C4-2B (cell line): ENCODE measurements at regions not wholly inside any gene's neighbourhood (a gene's known extent, or its start where the extent isn't known, plus 50 kb on each side); places are given as distances from the start of the nearest gene placed in this dataset.

Experiments used
- H3K27ac ChIP-seq: fragments of 450-650 bp; 2 replicates; pipeline ENCODE4 v1.5.1; 2017
- CTCF ChIP-seq: fragments of 450-650 bp; conservative IDR thresholded peaks from 2 replicates; pipeline ENCODE4 v1.5.1; 2017; ENCODE audit warnings: mild to moderate bottlenecking
- ZFX ChIP-seq: fragments of 450-650 bp; IDR thresholded peaks from 2 replicates; pipeline ENCODE4 v1.6.1; 2017

- TF ChIP-seq ZFX (no peak), CTCF (no peak)
- H3K27ac ChIP-seq = no peak overlapping the region
Observed at GRCh38 chr4:149983931-149984330, 94.3 kb upstream of the DCLK2 start.

- TF ChIP-seq CTCF (no peak), ZFX (no peak)
- H3K27ac ChIP-seq = no peak overlapping the region
Observed at GRCh38 chr4:149985981-149986380, 92.3 kb upstream of the DCLK2 start.

- TF ChIP-seq ZFX = no peak
- no peak for TF ChIP-seq CTCF
- no peak overlapping the region for H3K27ac ChIP-seq
Observed at GRCh38 chr4:149986917-149987316, 91.3 kb upstream of the DCLK2 start.

GRCh38 chr4:149987330-149988086, 90.7 kb upstream of the DCLK2 start:
- H3K27ac ChIP-seq = no peak overlapping the region
- no peak for TF ChIP-seq ZFX
- no peak for TF ChIP-seq CTCF

GRCh38 chr4:149988087-149988410, 90.2 kb upstream of the DCLK2 start:
- H3K27ac ChIP-seq = no peak overlapping the region

GRCh38 chr4:149993030-149993429, 85.2 kb upstream of the DCLK2 start:
- TF ChIP-seq CTCF = no peak
- no peak for TF ChIP-seq ZFX
- no peak overlapping the region for H3K27ac ChIP-seq

More at GRCh38 chr4:149988087-149988410, 90.2 kb upstream of the DCLK2 start:
- TF ChIP-seq CTCF (no peak), ZFX (no peak)

GRCh38 chr4:149995134-149995756, 83.0 kb upstream of the DCLK2 start:
- TF ChIP-seq ZFX = no peak
- no peak for TF ChIP-seq CTCF
- no peak overlapping the region for H3K27ac ChIP-seq
